ENCODE measurements at regions not wholly inside any gene's neighbourhood (a gene's known extent, or its start where the extent isn't known, plus 50 kb on each side); places are given as distances from the start of the nearest gene placed in this dataset.

- Mint-ChIP-seq H3K27ac (no peak overlapping the region), H3K36me3 (ENCODE audit: low read depth) (no peaks in the 10 kb centered on the region), H3K27me3 (no peaks in the 10 kb centered on the region), H3K9me3 (ENCODE audit: low read depth) (peaks cover 8% of the 10 kb centered on the region), H3K4me1 (no peaks in the 10 kb centered on the region), H3K4me3 (no peak overlapping the region)
- ATAC-seq (no peak), DNase-seq (no peak)
- ChIA-PET POLR2A (no interaction called here), CTCF (interaction anchor here (0.8 kb wide), 1 partner anchor 22 kb away, joined by 3 read pairs; no protein-coding TSS in a partner anchor)
- intact Hi-C loops (cut with DNase I, micrococcal nuclease): no loop called here
Measured at GRCh38 chr17:72046643-72047612, 73.9 kb upstream of the SOX9 start.

- intact Hi-C loops (cut with DNase I, micrococcal nuclease): no loop called here
- ChIA-PET POLR2A (no interaction called here), CTCF (no interaction called here)
- Mint-ChIP-seq H3K9me3 (ENCODE audit: low read depth) (peaks cover 8% of the 10 kb centered on the region), H3K4me1 (no peaks in the 10 kb centered on the region), H3K4me3 (no peak overlapping the region), H3K27ac (no peak overlapping the region), H3K36me3 (ENCODE audit: low read depth) (no peaks in the 10 kb centered on the region), H3K27me3 (no peaks in the 10 kb centered on the region)
- ATAC-seq: no peak
- DNase-seq: no peak
Measured at GRCh38 chr17:72049914-72050313, 70.9 kb upstream of the SOX9 start.

- no peaks in the 10 kb centered on the region for H3K4me1 Mint-ChIP-seq
- H3K36me3 Mint-ChIP-seq (ENCODE audit: low read depth): no peaks in the 10 kb centered on the region
- no peak for DNase-seq
- H3K27me3 Mint-ChIP-seq: no peaks in the 10 kb centered on the region
- no peak overlapping the region for H3K4me3 Mint-ChIP-seq
- POLR2A ChIA-PET: no interaction called here
- CTCF ChIA-PET: no interaction called here
- intact Hi-C loops (cut with DNase I, micrococcal nuclease): no loop called here
- ATAC-seq: no peak
- H3K27ac Mint-ChIP-seq: no peak overlapping the region
- H3K9me3 Mint-ChIP-seq (ENCODE audit: low read depth): peaks cover 8% of the 10 kb centered on the region
Measured at GRCh38 chr17:72053036-72053435, 67.8 kb upstream of the SOX9 start.

GRCh38 chr17:72053449-72053848 is 67.4 kb upstream of the SOX9 start:
- Mint-ChIP-seq H3K4me1 (no peaks in the 10 kb centered on the region), H3K27me3 (no peaks in the 10 kb centered on the region), H3K36me3 (ENCODE audit: low read depth) (no peaks in the 10 kb centered on the region), H3K27ac (no peak overlapping the region), H3K4me3 (no peak overlapping the region), H3K9me3 (ENCODE audit: low read depth) (peaks cover 8% of the 10 kb centered on the region)
- intact Hi-C loops (cut with DNase I, micrococcal nuclease): no loop called here
- ChIA-PET CTCF (no interaction called here), POLR2A (no interaction called here)
- no peak for DNase-seq
- ATAC-seq: no peak

GRCh38 chr17:72056155-72056554 is 64.7 kb upstream of the SOX9 start:
- ChIA-PET POLR2A (no interaction called here), CTCF (no interaction called here)
- intact Hi-C loops (cut with DNase I, micrococcal nuclease): no loop called here
- no peak overlapping the region for H3K27ac Mint-ChIP-seq
- H3K27me3 Mint-ChIP-seq: no peaks in the 10 kb centered on the region
- no peaks in the 10 kb centered on the region for H3K4me1 Mint-ChIP-seq
- DNase-seq (no peak), ATAC-seq (no peak)
- no peaks in the 10 kb centered on the region for H3K36me3 Mint-ChIP-seq (ENCODE audit: low read depth)
- peaks cover 2% of the 10 kb centered on the region for H3K9me3 Mint-ChIP-seq (ENCODE audit: low read depth)
- no peak overlapping the region for H3K4me3 Mint-ChIP-seq

- H3K4me1 Mint-ChIP-seq: no peaks in the 10 kb centered on the region
- no peak for DNase-seq
- H3K36me3 Mint-ChIP-seq (ENCODE audit: low read depth): no peaks in the 10 kb centered on the region
- H3K27ac Mint-ChIP-seq: no peak overlapping the region
- no peaks in the 10 kb centered on the region for H3K9me3 Mint-ChIP-seq (ENCODE audit: low read depth)
- CTCF ChIA-PET: interaction anchor here (0.7 kb wide), 1 partner anchor 127 kb away, joined by 3 read pairs; no protein-coding TSS in a partner anchor
- POLR2A ChIA-PET: no interaction called here
- no peak overlapping the region for H3K4me3 Mint-ChIP-seq
- no peak for ATAC-seq
- intact Hi-C loops (cut with DNase I, micrococcal nuclease): no loop called here
- H3K27me3 Mint-ChIP-seq: no peaks in the 10 kb centered on the region
Measured at GRCh38 chr17:72056727-72057290, 64.0 kb upstream of the SOX9 start.

GRCh38 chr17:72060084-72060483 is 60.7 kb upstream of the SOX9 start:
- no peak for ATAC-seq
- ChIA-PET POLR2A (no interaction called here), CTCF (interaction anchor here (0.6 kb wide), 2 partner anchors 8 to 155 kb away, joined by 3 read pairs; no protein-coding TSS in a partner anchor)
- Mint-ChIP-seq H3K4me3 (no peak overlapping the region), H3K27ac (no peak overlapping the region), H3K36me3 (ENCODE audit: low read depth) (no peaks in the 10 kb centered on the region), H3K4me1 (no peaks in the 10 kb centered on the region), H3K9me3 (ENCODE audit: low read depth) (no peaks in the 10 kb centered on the region), H3K27me3 (no peaks in the 10 kb centered on the region)
- intact Hi-C loops (cut with DNase I, micrococcal nuclease): no loop called here
- no peak for DNase-seq

GRCh38 chr17:72063262-72063661 is 57.6 kb upstream of the SOX9 start:
- CTCF ChIA-PET: no interaction called here
- POLR2A ChIA-PET: no interaction called here
- intact Hi-C loops (cut with DNase I, micrococcal nuclease): no loop called here
- Mint-ChIP-seq H3K27ac (no peak overlapping the region), H3K36me3 (ENCODE audit: low read depth) (no peaks in the 10 kb centered on the region), H3K4me3 (no peak overlapping the region), H3K27me3 (no peaks in the 10 kb centered on the region), H3K9me3 (ENCODE audit: low read depth) (no peaks in the 10 kb centered on the region), H3K4me1 (no peaks in the 10 kb centered on the region)
- ATAC-seq (no peak), DNase-seq (no peak)

GRCh38 chr17:72063756-72064450 is 56.9 kb upstream of the SOX9 start:
- intact Hi-C loops (cut with DNase I, micrococcal nuclease): no loop called here
- POLR2A ChIA-PET: no interaction called here
- Mint-ChIP-seq H3K9me3 (ENCODE audit: low read depth) (no peaks in the 10 kb centered on the region), H3K27ac (no peak overlapping the region), H3K4me1 (no peaks in the 10 kb centered on the region), H3K4me3 (no peak overlapping the region), H3K36me3 (ENCODE audit: low read depth) (no peaks in the 10 kb centered on the region), H3K27me3 (no peaks in the 10 kb centered on the region)
- CTCF ChIA-PET: interaction anchor here (0.7 kb wide), 1 partner anchor 12 kb away, joined by 3 read pairs; no protein-coding TSS in a partner anchor
- DNase-seq (no peak), ATAC-seq (no peak)

- Mint-ChIP-seq H3K27me3 (peaks cover 1% of the 10 kb centered on the region), H3K36me3 (ENCODE audit: low read depth) (no peaks in the 10 kb centered on the region), H3K4me1 (no peaks in the 10 kb centered on the region), H3K9me3 (ENCODE audit: low read depth) (no peaks in the 10 kb centered on the region), H3K4me3 (no peak overlapping the region), H3K27ac (no peak overlapping the region)
- POLR2A ChIA-PET: no interaction called here
- DNase-seq (no peak), ATAC-seq (no peak)
- CTCF ChIA-PET: no interaction called here
- intact Hi-C loops (cut with DNase I, micrococcal nuclease): no loop called here
Measured at GRCh38 chr17:72064606-72065193, 56.1 kb upstream of the SOX9 start.

GRCh38 chr17:72065556-72065955 is 55.3 kb upstream of the SOX9 start:
- no peak overlapping the region for H3K4me3 Mint-ChIP-seq
- no peaks in the 10 kb centered on the region for H3K36me3 Mint-ChIP-seq (ENCODE audit: low read depth)
- ATAC-seq: no peak
- no peak overlapping the region for H3K27ac Mint-ChIP-seq
- intact Hi-C loops (cut with DNase I, micrococcal nuclease): no loop called here
- ChIA-PET POLR2A (no interaction called here), CTCF (no interaction called here)
- peaks cover 1% of the 10 kb centered on the region for H3K27me3 Mint-ChIP-seq
- H3K9me3 Mint-ChIP-seq (ENCODE audit: low read depth): no peaks in the 10 kb centered on the region
- no peaks in the 10 kb centered on the region for H3K4me1 Mint-ChIP-seq
- no peak for DNase-seq
